ENCODE measurements at regions not wholly inside any gene's neighbourhood (a gene's known extent, or its start where the extent isn't known, plus 50 kb on each side); places are given as distances from the start of the nearest gene placed in this dataset.
"Not testable (repeated sequence)": the region's sequence is repeated elsewhere in the genome, so short reads cannot be mapped to it uniquely, and the experiment has no call there.

DNA sequence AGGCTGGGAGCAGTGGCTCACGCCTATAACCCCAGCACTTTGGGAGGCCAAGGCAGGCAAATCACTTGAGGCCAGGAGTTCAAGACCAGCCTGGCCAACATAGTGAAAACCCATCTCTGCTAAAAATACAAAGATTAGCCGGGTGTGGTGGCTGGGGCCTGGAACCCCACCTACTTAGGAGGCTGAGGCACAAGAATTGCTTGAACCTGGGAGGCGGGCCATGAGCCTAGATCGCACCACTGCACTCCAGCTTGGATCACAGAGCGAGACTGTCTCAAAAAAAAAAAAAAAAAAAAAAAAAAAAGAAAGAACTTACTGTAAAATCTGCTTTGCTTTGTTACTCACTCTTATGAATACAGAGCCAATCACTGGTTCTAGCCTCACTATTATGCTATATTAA is 166.4 kb upstream of the TMCC3 start:
- not testable (repeated sequence) for TF ChIP-seq POLR2A, CTCF (IDR thresholded peaks at IDR 0.05)
